Adrenal gland (tissue), 5 donors: ENCODE measurements at regions not wholly inside any gene's neighbourhood (a gene's known extent, or its start where the extent isn't known, plus 50 kb on each side); places are given as distances from the start of the nearest gene placed in this dataset.

ENCODE experiments used
- POLR2A ChIP-seq, 2 donors: fragments of 450-650 bp; IDR thresholded peaks; one replicate each; pipeline ENCODE4 v1.6.1; 2017; ENCODE audit warnings: antibody characterized with exemption in 2 of 2, mild to moderate bottlenecking in 2 of 2, moderate library complexity in 1 of 2
- TF ChIP-seq, protein P1 (sequence below), 6 experiments: fragments of 450-650 bp in 4 of 6; fragments of 200-600 bp in 2 of 6; sonication (generic) in 1 of 6; IDR thresholded peaks; 1 replicate in 5 of 6; 2 replicates in 1 of 6; pipeline versions ENCODE4 v1.5.1 to v1.8.0; 2016 to 2021; ENCODE audit warnings: antibody characterized with exemption in 6 of 6, mild to moderate bottlenecking in 2 of 6, moderate library complexity in 1 of 6
- donor health status: DM: no; HTN: no; CAD: no.

DNA sequence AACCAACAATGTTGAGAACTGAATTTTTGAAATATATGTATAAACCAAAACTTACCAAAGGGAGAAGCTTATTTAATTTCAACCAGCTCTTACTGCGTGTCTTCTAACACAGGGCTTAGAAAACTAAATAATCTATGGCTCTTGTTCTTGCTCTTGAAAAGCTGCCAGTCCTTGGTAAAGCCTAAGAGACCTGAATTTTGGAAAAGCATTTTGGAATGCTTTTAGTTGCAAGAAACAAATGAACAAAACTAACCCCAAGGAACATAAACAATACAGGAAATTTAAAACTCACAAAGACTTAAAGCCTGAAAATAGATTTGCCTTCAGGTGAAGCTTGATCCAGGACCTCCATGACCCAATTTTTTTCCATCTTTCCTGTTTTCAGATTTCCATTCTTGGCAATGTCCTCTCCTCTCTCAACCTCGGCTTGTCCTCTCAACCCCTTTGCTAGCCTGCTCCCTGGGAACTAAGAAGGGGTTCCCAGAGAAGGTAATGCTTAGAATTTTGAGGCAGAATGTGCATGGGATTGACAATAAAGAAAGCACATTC is 169.8 kb upstream of the NCK2 start:
- TF ChIP-seq, protein P1, sequence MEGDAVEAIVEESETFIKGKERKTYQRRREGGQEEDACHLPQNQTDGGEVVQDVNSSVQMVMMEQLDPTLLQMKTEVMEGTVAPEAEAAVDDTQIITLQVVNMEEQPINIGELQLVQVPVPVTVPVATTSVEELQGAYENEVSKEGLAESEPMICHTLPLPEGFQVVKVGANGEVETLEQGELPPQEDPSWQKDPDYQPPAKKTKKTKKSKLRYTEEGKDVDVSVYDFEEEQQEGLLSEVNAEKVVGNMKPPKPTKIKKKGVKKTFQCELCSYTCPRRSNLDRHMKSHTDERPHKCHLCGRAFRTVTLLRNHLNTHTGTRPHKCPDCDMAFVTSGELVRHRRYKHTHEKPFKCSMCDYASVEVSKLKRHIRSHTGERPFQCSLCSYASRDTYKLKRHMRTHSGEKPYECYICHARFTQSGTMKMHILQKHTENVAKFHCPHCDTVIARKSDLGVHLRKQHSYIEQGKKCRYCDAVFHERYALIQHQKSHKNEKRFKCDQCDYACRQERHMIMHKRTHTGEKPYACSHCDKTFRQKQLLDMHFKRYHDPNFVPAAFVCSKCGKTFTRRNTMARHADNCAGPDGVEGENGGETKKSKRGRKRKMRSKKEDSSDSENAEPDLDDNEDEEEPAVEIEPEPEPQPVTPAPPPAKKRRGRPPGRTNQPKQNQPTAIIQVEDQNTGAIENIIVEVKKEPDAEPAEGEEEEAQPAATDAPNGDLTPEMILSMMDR (IDR thresholded peaks at IDR 0.05): no peak
- no peak for TF ChIP-seq POLR2A (IDR thresholded peaks at IDR 0.05)
